GM12874 (cell line): ENCODE measurements at regions not wholly inside any gene's neighbourhood (a gene's known extent, or its start where the extent isn't known, plus 50 kb on each side); places are given as distances from the start of the nearest gene placed in this dataset.

Experiments
- TF ChIP-seq, protein P1 (sequence below): IDR thresholded peaks from 2 replicates; pipeline ENCODE4 v1.5.1; 2011; ENCODE audit warnings: low read depth, mild to moderate bottlenecking, control low read depth, low read length, moderate library complexity; ENCODE audit not compliant: insufficient read depth

- TF ChIP-seq, protein P1, sequence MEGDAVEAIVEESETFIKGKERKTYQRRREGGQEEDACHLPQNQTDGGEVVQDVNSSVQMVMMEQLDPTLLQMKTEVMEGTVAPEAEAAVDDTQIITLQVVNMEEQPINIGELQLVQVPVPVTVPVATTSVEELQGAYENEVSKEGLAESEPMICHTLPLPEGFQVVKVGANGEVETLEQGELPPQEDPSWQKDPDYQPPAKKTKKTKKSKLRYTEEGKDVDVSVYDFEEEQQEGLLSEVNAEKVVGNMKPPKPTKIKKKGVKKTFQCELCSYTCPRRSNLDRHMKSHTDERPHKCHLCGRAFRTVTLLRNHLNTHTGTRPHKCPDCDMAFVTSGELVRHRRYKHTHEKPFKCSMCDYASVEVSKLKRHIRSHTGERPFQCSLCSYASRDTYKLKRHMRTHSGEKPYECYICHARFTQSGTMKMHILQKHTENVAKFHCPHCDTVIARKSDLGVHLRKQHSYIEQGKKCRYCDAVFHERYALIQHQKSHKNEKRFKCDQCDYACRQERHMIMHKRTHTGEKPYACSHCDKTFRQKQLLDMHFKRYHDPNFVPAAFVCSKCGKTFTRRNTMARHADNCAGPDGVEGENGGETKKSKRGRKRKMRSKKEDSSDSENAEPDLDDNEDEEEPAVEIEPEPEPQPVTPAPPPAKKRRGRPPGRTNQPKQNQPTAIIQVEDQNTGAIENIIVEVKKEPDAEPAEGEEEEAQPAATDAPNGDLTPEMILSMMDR = no peak
These were observed 663.0 kb downstream of the KCNA4 start for GRCh38 chr11:29353833-29354232.

DNA sequence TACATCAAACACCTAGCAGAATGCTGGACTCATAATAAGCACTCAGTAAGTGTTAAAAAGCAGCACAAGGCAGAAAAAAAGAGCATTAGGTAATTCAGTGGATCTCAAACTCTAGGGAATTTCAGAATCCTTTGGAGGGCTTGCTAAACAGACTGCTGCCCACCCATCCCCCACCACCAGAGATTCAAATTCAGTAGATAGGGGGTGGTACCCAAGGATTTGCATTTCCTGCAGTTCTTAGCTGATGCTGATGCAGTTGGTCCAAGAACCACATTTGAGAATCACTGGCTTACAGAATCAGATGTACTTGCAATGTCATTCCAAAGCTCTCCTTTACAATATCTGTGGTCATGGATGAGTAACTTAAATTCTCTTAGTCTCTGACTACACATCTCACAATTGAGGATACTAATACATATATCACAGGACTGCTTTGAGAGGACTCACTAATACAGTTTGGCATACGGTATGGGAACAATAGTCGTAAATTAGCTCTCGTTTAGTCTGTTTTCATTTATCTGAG lies 664.5 kb downstream of the KCNA4 start:
- TF ChIP-seq, protein P1 = no peak

GRCh38 chr11:29351301-29351873 lies 665.4 kb downstream of the KCNA4 start:
- TF ChIP-seq, protein P1 = no peak

GRCh38 chr11:29343465-29344333 lies 673.1 kb downstream of the KCNA4 start:
- TF ChIP-seq, protein P1 = peak; percentile 97

DNA sequence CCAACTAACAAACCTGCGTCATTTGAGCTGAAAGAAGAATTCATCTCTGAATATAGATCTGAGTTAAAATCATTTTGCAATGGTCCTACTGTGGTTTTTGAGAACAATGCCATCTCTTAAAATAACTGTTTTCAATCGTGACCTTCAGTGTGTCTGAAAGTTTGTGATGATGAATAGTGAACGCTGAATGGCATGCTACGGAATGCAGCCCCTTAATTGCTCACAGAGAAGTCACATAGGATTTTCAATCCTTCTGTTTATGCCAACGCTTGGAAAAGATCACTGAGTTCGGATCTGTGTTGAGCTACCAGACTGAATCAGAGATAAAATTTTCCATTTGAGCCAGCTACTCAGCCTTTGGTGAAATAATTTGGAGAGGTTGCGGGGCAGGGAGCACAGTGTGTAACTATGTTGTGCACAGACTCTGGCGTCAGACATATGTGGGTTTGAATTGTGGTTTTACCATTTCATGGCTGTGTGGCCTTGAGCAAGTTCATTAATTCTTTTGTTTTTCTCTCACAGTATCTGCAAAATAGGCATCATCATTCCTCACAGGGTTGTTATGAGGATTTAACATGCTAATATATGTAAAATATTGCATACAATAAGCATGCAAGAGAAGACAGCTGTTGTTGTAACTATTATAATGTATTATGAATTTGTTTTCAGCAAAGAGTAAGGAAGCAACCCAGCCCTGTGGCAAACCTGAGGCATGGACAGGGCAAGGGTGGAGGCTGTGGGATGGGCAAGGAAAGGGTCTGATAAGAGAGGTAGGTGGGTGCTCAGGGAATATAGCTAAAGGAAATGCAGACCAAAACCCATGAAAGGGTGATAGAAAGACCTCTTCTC lies 679.9 kb downstream of the KCNA4 start:
- TF ChIP-seq, protein P1 = no peak

DNA sequence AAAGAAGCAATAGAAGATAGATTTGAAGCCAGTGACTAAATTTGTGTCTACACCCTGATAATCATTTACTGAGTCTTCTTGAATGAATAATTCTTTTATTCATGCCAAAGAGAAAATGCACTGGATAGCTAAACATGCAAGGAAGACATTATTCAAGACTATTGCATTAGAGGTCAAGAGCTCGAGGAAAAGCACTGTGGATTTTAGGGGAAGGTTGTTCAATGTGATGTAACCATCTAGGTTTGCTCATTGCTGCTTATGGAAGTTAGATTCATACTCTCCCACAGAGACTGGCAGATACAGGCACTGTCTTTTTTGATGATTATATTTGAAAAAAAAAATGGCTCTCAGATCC lies 682.1 kb downstream of the KCNA4 start:
- TF ChIP-seq, protein P1 = no peak
